HepG2 (cell line): ENCODE measurements at regions not wholly inside any gene's neighbourhood (a gene's known extent, or its start where the extent isn't known, plus 50 kb on each side); places are given as distances from the start of the nearest gene placed in this dataset.

Experiments used
- ATAC-seq: fragments of 200-7000 bp; cut with Tn5 transposase; 3 replicates; pipeline ENCODE4 v1.9.1; 2020; ENCODE audit warnings: mild to moderate bottlenecking, moderate library complexity
- BruUV-seq: library from RNA; stranded (reverse); fragments of 400-500 nt; replicated peaks from 2 replicates; lab custom pipeline; 2021; lab: Mats Ljungman, UMichigan
- CTCF ChIA-PET: fragments of 300-600 bp; formaldehyde crosslinking; extraction: SDS; loops from one replicate; lab custom pipeline; 2021; ENCODE audit warnings: low total read pairs, inconsistent platforms, low intra/inter-chr PET ratio; lab: Yijun Ruan, JAX
- POLR2A ChIA-PET: fragments of 350-600 bp; sonication (Branson Sonifier 250); formaldehyde crosslinking; loops from one replicate; lab custom pipeline; 2020; ENCODE audit warnings: antibody characterized with exemption, inconsistent platforms; lab: Yijun Ruan, JAX
- DNase-seq: peaks from one replicate; pipeline ENCODE4 v3.0.0-alpha.2; 2015; ENCODE audit warnings: low spot score
- FAIRE-seq: peaks from 3 replicates; lab custom pipeline; 2011; peaks lifted over from hg19 to GRCh38; lab: Jason Lieb, UNC
- H2AFZ ChIP-seq: one replicate; pipeline ENCODE4 v1.6.1; 2011; ENCODE audit warnings: low read length, inconsistent platforms
- H3K27ac ChIP-seq: fragments of 300-600 bp; 3 replicates; pipeline ENCODE4 v1.8.0; 2011; ENCODE audit warnings: mixed run types, mild to moderate bottlenecking, mixed read lengths, low read length, inconsistent platforms; ENCODE audit not compliant: insufficient read depth; ENCODE audit errors: extremely low read length
- H3K27me3 ChIP-seq, 2 experiments: fragments of 200-600 bp in 1 of 2; 2 replicates in 1 of 2; 3 replicates in 1 of 2; pipeline versions ENCODE4 v1.6.0 to v1.8.0; 2011; ENCODE audit warnings: low read length in 2 of 2, mild to moderate bottlenecking in 2 of 2, moderate library complexity in 2 of 2, inconsistent platforms in 1 of 2; ENCODE audit not compliant: insufficient read depth in 2 of 2, control insufficient read depth in 1 of 2
- H3K36me3 ChIP-seq, 2 experiments: fragments of 200-600 bp in 1 of 2; replicated peaks in 1 of 2; 2 replicates in 1 of 2; 3 replicates in 1 of 2; pipeline versions ENCODE4 v1.5.1 to v1.8.0; 2011; ENCODE audit warnings: low read length in 2 of 2, inconsistent platforms in 1 of 2; ENCODE audit not compliant: insufficient read depth in 2 of 2, control insufficient read depth in 1 of 2
- H3K4me1 ChIP-seq: 2 replicates; pipeline ENCODE4 v1.5.1; 2012; ENCODE audit warnings: low read length, inconsistent platforms; ENCODE audit not compliant: insufficient read depth
- H3K4me2 ChIP-seq: 2 replicates; pipeline ENCODE4 v1.6.0; 2011; ENCODE audit warnings: low read depth, low read length, inconsistent platforms
- H3K4me3 ChIP-seq, 3 experiments: fragments of 200-600 bp in 1 of 3; sonication (generic), shearing (Covaris generic) in 1 of 3; replicated peaks in 1 of 3; 2 replicates each; pipeline ENCODE4 v1.5.1; 2011 to 2016; ENCODE audit warnings: low read length in 3 of 3, inconsistent platforms in 2 of 3, low read depth in 2 of 3, mild to moderate bottlenecking in 2 of 3, control low read depth in 1 of 3, mixed read lengths in 1 of 3; ENCODE audit not compliant: insufficient read depth in 1 of 3
- H3K79me2 ChIP-seq: one replicate; pipeline ENCODE4 v1.6.1; 2011; ENCODE audit warnings: low read length, inconsistent platforms; ENCODE audit not compliant: insufficient read depth
- H3K9ac ChIP-seq: 2 replicates; pipeline ENCODE4 v1.6.0; 2011; ENCODE audit warnings: mild to moderate bottlenecking, low read depth, low read length, inconsistent platforms; ENCODE audit not compliant: insufficient read depth
- H3K9me3 ChIP-seq: 2 replicates; pipeline ENCODE4 v1.5.1; 2012; ENCODE audit warnings: mild to moderate bottlenecking, low read length
- H4K20me1 ChIP-seq: 2 replicates; pipeline ENCODE4 v1.6.0; 2011; ENCODE audit warnings: inconsistent platforms, mild to moderate bottlenecking, low read length, moderate library complexity; ENCODE audit not compliant: insufficient read depth
- FOXP1 ChIP-seq, 2 experiments: fragments of 450-650 bp in 1 of 2; IDR thresholded peaks; 2 replicates each; pipeline ENCODE4 v1.6.1; 2017 to 2018; ENCODE audit warnings: antibody characterized with exemption in 1 of 2
- JUN ChIP-seq: sonication (generic); formaldehyde crosslinking; IDR thresholded peaks from 2 replicates; pipeline ENCODE4 v1.4.0; 2020; ENCODE audit warnings: mild to moderate bottlenecking, missing genetic modification reagents
- MXD3 ChIP-seq: IDR thresholded peaks from 2 replicates; pipeline ENCODE4 v1.6.1; 2016; ENCODE audit warnings: mild to moderate bottlenecking, missing biosample characterization, missing genetic modification reagents
- NFYB ChIP-seq: sonication (generic); formaldehyde crosslinking; IDR thresholded peaks from 2 replicates; pipeline ENCODE4 v1.4.0; 2020; ENCODE audit warnings: missing genetic modification reagents
- NR2F1 ChIP-seq, 2 experiments: fragments of 450-650 bp in 1 of 2; formaldehyde crosslinking in 1 of 2; IDR thresholded peaks; 2 replicates each; pipeline versions ENCODE4 v1.5.0 to v1.6.1; 2016 to 2020; ENCODE audit warnings: mild to moderate bottlenecking in 1 of 2, missing compliant biosample characterization in 1 of 2, missing genetic modification reagents in 1 of 2, moderate library complexity in 1 of 2
- PHB2 ChIP-seq: fragments of 450-650 bp; IDR thresholded peaks from 2 replicates; pipeline ENCODE4 v1.6.1; 2018; ENCODE audit not compliant: partially characterized antibody
- RFX1 ChIP-seq: fragments of 450-650 bp; IDR thresholded peaks from 2 replicates; pipeline ENCODE4 v1.6.1; 2017
- SALL1 ChIP-seq: sonication (generic); formaldehyde crosslinking; IDR thresholded peaks from 2 replicates; pipeline ENCODE4 v1.8.0; 2022; ENCODE audit warnings: mild to moderate bottlenecking, missing genetic modification reagents
- TFAP4 ChIP-seq: sonication (generic); IDR thresholded peaks from 2 replicates; pipeline ENCODE4 v1.6.1; 2016; ENCODE audit warnings: low read depth, borderline replicate concordance
- TRIM24 ChIP-seq: sonication (generic); formaldehyde crosslinking; IDR thresholded peaks from 2 replicates; pipeline ENCODE4 v1.8.0; 2022; ENCODE audit warnings: mild to moderate bottlenecking, missing genetic modification reagents
- ZBTB14 ChIP-seq: sonication (generic); formaldehyde crosslinking; IDR thresholded peaks from 2 replicates; pipeline ENCODE4 v1.4.0; 2020; ENCODE audit warnings: missing genetic modification reagents
- ZBTB37 ChIP-seq: sonication (generic); formaldehyde crosslinking; IDR thresholded peaks from 2 replicates; pipeline ENCODE4 v1.4.0; 2020; ENCODE audit warnings: mild to moderate bottlenecking, missing genetic modification reagents
- ZFYVE20 ChIP-seq: sonication (generic); formaldehyde crosslinking; IDR thresholded peaks from 2 replicates; pipeline ENCODE4 v1.8.0; 2023; ENCODE audit warnings: low read depth, mild to moderate bottlenecking, moderate library complexity, missing genetic modification reagents, borderline replicate concordance
- ZMYM2 ChIP-seq: sonication (generic); formaldehyde crosslinking; IDR thresholded peaks from 2 replicates; pipeline ENCODE4 v1.8.0; 2022; ENCODE audit warnings: mild to moderate bottlenecking, missing genetic modification reagents
- ZMYM3 ChIP-seq: sonication (generic); formaldehyde crosslinking; IDR thresholded peaks from 2 replicates; pipeline ENCODE4 v1.5.1; 2020; ENCODE audit warnings: mild to moderate bottlenecking, missing genetic modification reagents
- ZNF333 ChIP-seq: sonication (generic); formaldehyde crosslinking; IDR thresholded peaks from 2 replicates; pipeline ENCODE4 v1.4.0; 2020; ENCODE audit warnings: mild to moderate bottlenecking, missing genetic modification reagents, borderline replicate concordance
- ZNF567 ChIP-seq: sonication (generic); formaldehyde crosslinking; IDR thresholded peaks from 2 replicates; pipeline ENCODE4 v1.8.1; 2023; ENCODE audit warnings: mild to moderate bottlenecking, missing genetic modification reagents, borderline replicate concordance
- whole genome bisulfite sequencing: methylation state at CpG from one replicate; pipeline ENCODE4 v1.1.6; 2017; ENCODE audit warnings: low lambda C conversion rate; 5-methylcytosine and 5-hydroxymethylcytosine counted together
- in situ Hi-C: cut with HindIII; loops from 2 replicates; pipeline ENCODE4 v1.10.0; 2017; ENCODE audit warnings: low pct_unique_long_range_greater_than_20kb; ENCODE audit not compliant: extremely low pct_ligation_motif_present
- intact Hi-C: fragments of 100-400 bp; cut with micrococcal nuclease; formaldehyde crosslinking; loops from one replicate; pipeline ENCODE4 v1.10.0; 2022; ENCODE audit not compliant: unreplicated experiment

GRCh38 chr1:38360807-38361206 is 314.2 kb upstream of the POU3F1 start:
- no peak overlapping the region for H2AFZ ChIP-seq
- H3K4me2 ChIP-seq, result no peak overlapping the region
- BruUV-seq, result no TSS peak
- DNase-seq, result no peak
- 0% methylated on average over 1 of the region's 1 CpG for WGBS
- H3K4me3 ChIP-seq, result no peak overlapping the region
- H3K27ac ChIP-seq, result no peak overlapping the region
- H3K4me1 ChIP-seq, result no peaks in the 10 kb centered on the region
- H3K27me3 ChIP-seq, result no peaks in the 10 kb centered on the region
- no peak for TF ChIP-seq ZBTB37 (CRISPR knock-in tag)
- TF ChIP-seq, all 625 proteins: peak for 0
- no peaks in the 10 kb centered on the region for H4K20me1 ChIP-seq
- FAIRE-seq (no peak), ATAC-seq (no peak)
- CTCF ChIA-PET, result no interaction called here
- POLR2A ChIA-PET, result no interaction called here
- no peak overlapping the region for H3K9ac ChIP-seq
- H3K9me3 ChIP-seq, result no peaks in the 10 kb centered on the region
- intact Hi-C loops, result no loop called here
- H3K36me3 ChIP-seq, result no peaks in the 10 kb centered on the region
- no peaks in the 10 kb centered on the region for H3K79me2 ChIP-seq
- in situ Hi-C loops, result no loop called here

GRCh38 chr1:38353956-38354355 is 307.4 kb upstream of the POU3F1 start:
- Histone ChIP-seq H3K36me3 (no peaks in the 10 kb centered on the region), H3K27ac (no peak overlapping the region), H3K9ac (no peak overlapping the region), H3K9me3 (no peaks in the 10 kb centered on the region), H3K4me3 (no peak overlapping the region), H3K27me3 (0 out of 5 replicates have a peak, but pooled peaks cover 0 to 3% of the 10 kb centered on the region in 2 experiments), H4K20me1 (no peaks in the 10 kb centered on the region), H3K4me2 (no peak overlapping the region), H3K4me1 (no peaks in the 10 kb centered on the region), H2AFZ (no peak overlapping the region), H3K79me2 (no peaks in the 10 kb centered on the region)
- no peak for FAIRE-seq
- ChIA-PET CTCF (no interaction called here), POLR2A (no interaction called here)
- 30% methylated on average over 6 of the region's 6 CpGs for WGBS
- no peak for DNase-seq
- no peak for ATAC-seq
- no TSS peak for BruUV-seq
- in situ Hi-C loops, result no loop called here
- intact Hi-C loops, result no loop called here
- TF ChIP-seq PHB2 (no peak), JUN (CRISPR knock-in tag) (no peak), ZNF567 (CRISPR knock-in tag) (no peak), MXD3 (CRISPR knock-in tag) (no peak), ZMYM2 (CRISPR knock-in tag) (no peak), ZNF333 (CRISPR knock-in tag) (no peak), SALL1 (no peak), FOXP1 (IDR thresholded peaks at IDR 0.05) (no peak), FOXP1 (CRISPR knock-in tag; IDR thresholded peaks at IDR 0.05) (no peak), RFX1 (no peak), ZFYVE20 (CRISPR knock-in tag) (no peak), NFYB (CRISPR knock-in tag) (no peak), ZBTB14 (CRISPR knock-in tag) (no peak), TRIM24 (no peak), ZMYM3 (no peak), NR2F1 (CRISPR knock-in tag; IDR thresholded peaks at IDR 0.05) (no peak), TFAP4 (no peak)
